GM13977 (cell line): ENCODE measurements at regions not wholly inside any gene's neighbourhood (a gene's known extent, or its start where the extent isn't known, plus 50 kb on each side); places are given as distances from the start of the nearest gene placed in this dataset.

Source experiments
- DNase-seq: peaks from one replicate; pipeline ENCODE4 v3.0.0; 2012; ENCODE audit warnings: low spot score
- CTCF ChIP-seq: IDR thresholded peaks from 2 replicates; pipeline ENCODE4 v1.5.1; 2012; ENCODE audit warnings: mild to moderate bottlenecking, control low read depth; ENCODE audit not compliant: insufficient read depth; ENCODE audit errors: extremely low read depth, missing control alignments
- in situ Hi-C: fragments of 300-500 bp; cut with MboI; formaldehyde crosslinking; loops from one replicate; pipeline ENCODE4 v1.12.0; 2022; ENCODE audit warnings: low sequenced_read_pairs, low pct_unique_long_range_greater_than_20kb, mixed read lengths, inconsistent platforms; ENCODE audit not compliant: unreplicated experiment

- in situ Hi-C loops: no loop called here
- no peak for TF ChIP-seq CTCF
- DNase-seq: no peak
Measured at GRCh38 chr9:99506747-99507348, 284.8 kb downstream of the SEC61B start.

GRCh38 chr9:99509065-99509745 is 287.1 kb downstream of the SEC61B start:
- in situ Hi-C loops: no loop called here
- TF ChIP-seq CTCF: no peak
- DNase-seq: no peak

- peak; percentile 41 for DNase-seq
- in situ Hi-C loops: no loop called here
- TF ChIP-seq CTCF: no peak
Measured at GRCh38 chr9:99509900-99510535, 287.9 kb downstream of the SEC61B start.

GRCh38 chr9:99511723-99512122 is 289.6 kb downstream of the SEC61B start:
- in situ Hi-C loops: no loop called here
- DNase-seq: no peak
- no peak for TF ChIP-seq CTCF

GRCh38 chr9:99513441-99514112 is 291.5 kb downstream of the SEC61B start:
- in situ Hi-C loops: no loop called here
- TF ChIP-seq CTCF: no peak
- DNase-seq: peak; percentile 38

GRCh38 chr9:99515093-99515492 is 293.0 kb downstream of the SEC61B start:
- in situ Hi-C loops: no loop called here
- DNase-seq: no peak
- TF ChIP-seq CTCF: no peak
